Tibial nerve (tissue), 3 donors: ENCODE measurements at regions not wholly inside any gene's neighbourhood (a gene's known extent, or its start where the extent isn't known, plus 50 kb on each side); places are given as distances from the start of the nearest gene placed in this dataset.

ENCODE experiments used
- POLR2A ChIP-seq, 2 donors: fragments of 450-650 bp; IDR thresholded peaks; one replicate each; pipeline ENCODE4 v1.6.1; 2017; ENCODE audit warnings: antibody characterized with exemption in 2 of 2, mild to moderate bottlenecking in 2 of 2, moderate library complexity in 2 of 2
- TF ChIP-seq, protein P1 (sequence below), 5 experiments: fragments of 200-600 bp in 3 of 5; fragments of 450-650 bp in 2 of 5; sonication (generic) in 3 of 5; IDR thresholded peaks; one replicate each; pipeline ENCODE4 v1.5.1; 2016 to 2019; ENCODE audit warnings: antibody characterized with exemption in 5 of 5, mild to moderate bottlenecking in 3 of 5, moderate library complexity in 2 of 5

DNA sequence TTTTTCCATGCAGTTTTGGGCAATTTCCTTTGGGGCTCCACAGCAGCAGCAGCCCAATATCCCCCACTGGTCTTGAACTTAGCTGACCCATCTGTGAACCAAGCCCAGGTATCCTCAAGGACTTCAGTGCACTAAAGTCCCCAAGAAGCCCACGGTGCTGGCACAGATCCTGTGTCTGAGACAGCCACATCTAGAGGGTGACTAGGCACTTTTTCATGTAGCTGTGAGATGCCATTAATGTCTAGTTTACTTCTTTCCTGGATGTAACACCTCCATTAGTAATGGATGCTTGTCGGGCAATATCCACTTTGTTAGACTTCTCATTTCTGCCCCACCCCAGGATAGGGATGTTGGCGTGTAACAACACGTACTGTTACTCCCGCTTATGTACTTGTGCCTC lies 117.9 kb downstream of the GPCPD1 start:
- TF ChIP-seq, protein P1, sequence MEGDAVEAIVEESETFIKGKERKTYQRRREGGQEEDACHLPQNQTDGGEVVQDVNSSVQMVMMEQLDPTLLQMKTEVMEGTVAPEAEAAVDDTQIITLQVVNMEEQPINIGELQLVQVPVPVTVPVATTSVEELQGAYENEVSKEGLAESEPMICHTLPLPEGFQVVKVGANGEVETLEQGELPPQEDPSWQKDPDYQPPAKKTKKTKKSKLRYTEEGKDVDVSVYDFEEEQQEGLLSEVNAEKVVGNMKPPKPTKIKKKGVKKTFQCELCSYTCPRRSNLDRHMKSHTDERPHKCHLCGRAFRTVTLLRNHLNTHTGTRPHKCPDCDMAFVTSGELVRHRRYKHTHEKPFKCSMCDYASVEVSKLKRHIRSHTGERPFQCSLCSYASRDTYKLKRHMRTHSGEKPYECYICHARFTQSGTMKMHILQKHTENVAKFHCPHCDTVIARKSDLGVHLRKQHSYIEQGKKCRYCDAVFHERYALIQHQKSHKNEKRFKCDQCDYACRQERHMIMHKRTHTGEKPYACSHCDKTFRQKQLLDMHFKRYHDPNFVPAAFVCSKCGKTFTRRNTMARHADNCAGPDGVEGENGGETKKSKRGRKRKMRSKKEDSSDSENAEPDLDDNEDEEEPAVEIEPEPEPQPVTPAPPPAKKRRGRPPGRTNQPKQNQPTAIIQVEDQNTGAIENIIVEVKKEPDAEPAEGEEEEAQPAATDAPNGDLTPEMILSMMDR (IDR thresholded peaks at IDR 0.05), result no peak
- no peak for TF ChIP-seq POLR2A (IDR thresholded peaks at IDR 0.05)
